SK-N-SH treated with all-trans-retinoic acid at 6 μM for 48 hours (cell line): ENCODE measurements at regions not wholly inside any gene's neighbourhood (a gene's known extent, or its start where the extent isn't known, plus 50 kb on each side); places are given as distances from the start of the nearest gene placed in this dataset.

Experiments
- ATAC-seq: fragments of 200-7000 bp; cut with Tn5 transposase; 3 replicates; pipeline ENCODE4 v1.9.1; 2020; ENCODE audit warnings: mild to moderate bottlenecking, moderate library complexity
- ARNTL ChIP-seq: fragments of 450-650 bp; formaldehyde crosslinking; IDR thresholded peaks from 2 replicates; pipeline ENCODE4 v1.5.0; 2020; ENCODE audit warnings: low read depth, mild to moderate bottlenecking, moderate library complexity, borderline replicate concordance
- BACH2 ChIP-seq: fragments of 250-450 bp; sonication (Bioruptor Pico); IDR thresholded peaks from 2 replicates; pipeline ENCODE4 v1.9.0; 2021; ENCODE audit warnings: mild to moderate bottlenecking, borderline replicate concordance
- CSDC2 ChIP-seq: fragments of 250-450 bp; sonication (Bioruptor Pico); IDR thresholded peaks from 2 replicates; pipeline ENCODE4 v1.5.0; 2020; ENCODE audit warnings: mild to moderate bottlenecking, moderate library complexity
- ESRRG ChIP-seq: fragments of 250-450 bp; sonication (Bioruptor Pico); IDR thresholded peaks from 2 replicates; pipeline ENCODE4 v1.6.1; 2021; ENCODE audit warnings: mild to moderate bottlenecking
- GLIS3 ChIP-seq: fragments of 250-450 bp; sonication (Bioruptor Pico); IDR thresholded peaks from 2 replicates; pipeline ENCODE4 v1.5.0; 2020; ENCODE audit warnings: mild to moderate bottlenecking, moderate library complexity
- ISL1 ChIP-seq: fragments of 250-450 bp; sonication (Bioruptor Pico); IDR thresholded peaks from 2 replicates; pipeline ENCODE4 v2.1.2; 2022; ENCODE audit warnings: mild to moderate bottlenecking, moderate library complexity
- OSR1 ChIP-seq: fragments of 250-450 bp; sonication (Bioruptor Pico); IDR thresholded peaks from 2 replicates; pipeline ENCODE4 v1.8.0; 2022; ENCODE audit warnings: moderate library complexity, mild to moderate bottlenecking, inconsistent platforms
- PATZ1 ChIP-seq: fragments of 250-450 bp; sonication (Bioruptor Pico); IDR thresholded peaks from 2 replicates; pipeline ENCODE4 v1.8.0; 2020; ENCODE audit warnings: mild to moderate bottlenecking, moderate library complexity, borderline replicate concordance
- PPARA ChIP-seq: fragments of 250-450 bp; sonication (Bioruptor Pico); IDR thresholded peaks from 2 replicates; pipeline ENCODE4 v1.5.0; 2020; ENCODE audit warnings: mild to moderate bottlenecking, borderline replicate concordance
- RARB ChIP-seq: fragments of 250-450 bp; sonication (Bioruptor Pico); IDR thresholded peaks from 2 replicates; pipeline ENCODE4 v1.8.0; 2021; ENCODE audit warnings: mild to moderate bottlenecking, moderate library complexity
- TCF4 ChIP-seq: fragments of 250-450 bp; sonication (Bioruptor Pico); IDR thresholded peaks from 2 replicates; pipeline ENCODE4 v1.8.0; 2021; ENCODE audit warnings: mild to moderate bottlenecking, moderate library complexity, borderline replicate concordance
- TOX ChIP-seq: fragments of 250-450 bp; sonication (Bioruptor Pico); IDR thresholded peaks from 2 replicates; pipeline ENCODE4 v1.8.0; 2021; ENCODE audit warnings: mild to moderate bottlenecking, moderate library complexity, borderline replicate concordance
- ZC3H10 ChIP-seq: fragments of 250-450 bp; sonication (Bioruptor Pico); IDR thresholded peaks from 2 replicates; pipeline ENCODE4 v1.5.1; 2021; ENCODE audit warnings: mild to moderate bottlenecking, moderate library complexity
- ZFP3 ChIP-seq: fragments of 250-450 bp; sonication (Bioruptor Pico); IDR thresholded peaks from 2 replicates; pipeline ENCODE4 v1.5.0; 2020; ENCODE audit warnings: mild to moderate bottlenecking, moderate library complexity
- ZFP30 ChIP-seq: fragments of 450-650 bp; formaldehyde crosslinking; IDR thresholded peaks from 2 replicates; pipeline ENCODE4 v1.5.0; 2022; ENCODE audit warnings: mild to moderate bottlenecking, moderate library complexity
- ZNF8 ChIP-seq: fragments of 450-650 bp; formaldehyde crosslinking; IDR thresholded peaks from 2 replicates; pipeline ENCODE4 v1.5.0; 2020; ENCODE audit warnings: mild to moderate bottlenecking, moderate library complexity
- TF ChIP-seq, protein P1 (sequence below): fragments of 250-450 bp; sonication (Bioruptor Pico); IDR thresholded peaks from 2 replicates; pipeline ENCODE4 v1.8.0; 2021; ENCODE audit warnings: low read depth, mild to moderate bottlenecking, moderate library complexity, borderline replicate concordance
- TF ChIP-seq, protein P2 (sequence below): fragments of 250-450 bp; sonication (Bioruptor Pico); IDR thresholded peaks from 2 replicates; pipeline ENCODE4 v1.5.0; 2020; ENCODE audit warnings: mild to moderate bottlenecking, moderate library complexity
- TF ChIP-seq, protein P3 (sequence below): fragments of 250-450 bp; sonication (Bioruptor Pico); IDR thresholded peaks from 2 replicates; pipeline ENCODE4 v1.5.1; 2021; ENCODE audit warnings: mild to moderate bottlenecking, moderate library complexity

DNA sequence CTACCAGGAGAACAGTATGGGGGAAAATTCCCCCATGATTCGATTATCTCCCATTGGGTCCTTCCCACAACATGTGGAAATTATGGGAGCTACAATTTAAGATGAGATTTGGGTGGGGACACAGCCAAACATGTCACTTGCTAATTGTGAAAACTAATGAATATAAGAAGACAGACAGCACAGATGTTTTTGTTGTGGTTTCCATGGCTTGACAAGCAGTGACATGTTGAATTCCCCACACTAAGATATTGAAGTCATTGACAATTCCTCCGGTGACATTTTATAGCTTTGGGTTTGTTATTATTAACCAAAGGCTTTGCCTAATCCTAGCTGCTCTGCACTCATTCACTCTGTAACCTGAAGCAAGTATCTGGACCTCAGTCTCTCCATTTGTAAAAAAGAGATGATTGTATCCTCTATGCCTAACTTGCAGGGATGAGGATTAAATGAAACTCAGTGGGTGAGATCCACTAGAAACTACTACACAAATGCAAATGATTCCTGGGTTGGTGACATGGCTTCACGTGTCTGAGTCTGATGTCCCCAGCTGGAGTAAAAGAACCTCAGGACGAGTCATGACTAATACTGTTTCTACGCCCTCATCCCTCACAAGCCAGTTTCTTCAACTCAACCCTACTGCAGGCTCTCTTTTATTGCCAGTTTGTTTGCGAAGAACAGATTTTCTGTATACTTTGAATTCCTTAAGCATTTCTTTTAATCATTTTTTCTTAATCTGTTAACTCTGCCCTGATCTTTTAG is 71.6 kb downstream of the ASCL1 start:
- ATAC-seq: no peak
- TF ChIP-seq OSR1 (CRISPR knock-in tag) (no peak), ZNF8 (CRISPR knock-in tag) (no peak), PPARA (CRISPR knock-in tag) (no peak), ESRRG (CRISPR knock-in tag) (no peak), GLIS3 (CRISPR knock-in tag) (no peak), RARB (CRISPR knock-in tag) (no peak), TOX (CRISPR knock-in tag) (no peak)
- TF ChIP-seq, all 23 proteins: peak for 0

- TF ChIP-seq, protein P1, sequence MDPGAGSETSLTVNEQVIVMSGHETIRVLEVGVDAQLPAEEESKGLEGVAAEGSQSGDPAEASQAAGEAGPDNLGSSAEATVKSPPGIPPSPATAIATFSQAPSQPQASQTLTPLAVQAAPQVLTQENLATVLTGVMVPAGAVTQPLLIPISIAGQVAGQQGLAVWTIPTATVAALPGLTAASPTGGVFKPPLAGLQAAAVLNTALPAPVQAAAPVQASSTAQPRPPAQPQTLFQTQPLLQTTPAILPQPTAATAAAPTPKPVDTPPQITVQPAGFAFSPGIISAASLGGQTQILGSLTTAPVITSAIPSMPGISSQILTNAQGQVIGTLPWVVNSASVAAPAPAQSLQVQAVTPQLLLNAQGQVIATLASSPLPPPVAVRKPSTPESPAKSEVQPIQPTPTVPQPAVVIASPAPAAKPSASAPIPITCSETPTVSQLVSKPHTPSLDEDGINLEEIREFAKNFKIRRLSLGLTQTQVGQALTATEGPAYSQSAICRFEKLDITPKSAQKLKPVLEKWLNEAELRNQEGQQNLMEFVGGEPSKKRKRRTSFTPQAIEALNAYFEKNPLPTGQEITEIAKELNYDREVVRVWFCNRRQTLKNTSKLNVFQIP (CRISPR knock-in tag): no peak
- ATAC-seq: no peak
These were observed 79.2 kb downstream of the ASCL1 start for GRCh38 chr12:103036581-103037214.

DNA sequence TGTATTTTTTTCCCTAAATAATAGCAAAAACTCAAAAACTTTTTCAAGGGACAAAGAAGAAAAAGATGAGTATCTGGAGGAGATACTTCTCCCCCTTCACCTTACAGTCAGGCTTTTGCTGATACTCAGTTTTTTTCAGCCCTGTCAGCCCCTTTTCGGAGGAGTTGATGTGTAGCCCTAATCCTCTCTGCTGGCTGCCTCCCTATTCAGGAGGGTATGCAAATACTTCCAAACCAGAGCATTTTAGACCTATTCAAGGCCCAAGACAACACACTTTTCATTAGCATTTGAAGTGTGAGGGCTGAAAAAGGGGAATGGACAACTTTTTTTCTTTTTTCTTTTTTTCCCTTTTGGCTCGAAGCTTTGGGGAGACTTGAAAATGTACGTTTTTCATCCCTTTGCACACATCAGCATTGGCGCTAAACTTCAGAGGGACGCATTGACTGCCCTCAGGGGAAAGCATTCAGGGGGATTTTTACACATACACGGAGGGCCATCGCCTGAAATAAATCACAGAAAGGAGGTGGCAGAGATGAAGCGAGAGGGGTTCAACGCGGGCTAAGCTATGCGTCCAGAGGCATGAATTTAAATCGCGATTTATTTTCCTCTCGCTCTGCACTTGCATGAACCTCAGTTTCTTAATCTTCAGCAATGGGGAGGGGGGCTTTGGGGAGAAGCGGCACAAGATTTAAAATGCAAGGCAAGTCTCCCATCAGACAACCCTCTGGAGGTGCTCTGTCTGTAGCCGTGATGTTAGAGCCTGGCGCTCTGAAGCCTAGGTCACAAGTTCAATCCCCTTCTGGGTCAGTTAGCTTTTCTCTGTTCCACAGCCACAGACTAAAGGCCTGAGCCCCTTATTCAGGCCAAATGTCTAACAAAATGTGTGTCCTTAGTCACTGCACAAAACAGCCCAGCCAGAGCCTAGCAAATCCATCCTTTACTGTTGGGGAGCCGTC is 86.3 kb downstream of the ASCL1 start:
- no peak for TF ChIP-seq PPARA (CRISPR knock-in tag)
- TF ChIP-seq PATZ1 (CRISPR knock-in tag): no peak
- TF ChIP-seq ISL1 (CRISPR knock-in tag): no peak
- TF ChIP-seq ARNTL: no peak
- no peak for TF ChIP-seq ZFP30 (CRISPR knock-in tag)
- TF ChIP-seq CSDC2: no peak
- ATAC-seq: no peak

DNA sequence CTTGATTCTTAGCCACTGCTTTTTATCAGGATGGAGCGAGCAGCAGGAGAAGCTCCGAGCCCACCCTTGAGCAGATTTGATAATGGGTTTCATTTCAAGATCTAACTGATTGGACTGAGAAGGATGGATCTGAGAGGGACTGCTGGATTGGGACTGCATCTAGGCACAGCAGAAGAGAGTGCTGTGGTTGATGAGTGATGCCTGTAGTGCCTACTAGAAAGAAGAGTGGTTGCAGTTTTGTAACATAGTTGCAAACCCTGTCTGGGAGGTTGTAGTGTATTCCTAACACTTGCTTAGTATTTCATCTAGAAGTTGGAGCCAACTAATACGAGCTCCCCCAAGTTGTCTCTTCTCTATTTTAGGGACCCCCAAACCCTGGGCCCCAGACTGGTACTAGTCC is 88.7 kb downstream of the ASCL1 start:
- TF ChIP-seq GLIS3 (CRISPR knock-in tag): no peak
- no peak for TF ChIP-seq ZFP3 (CRISPR knock-in tag)
- TF ChIP-seq, protein P2, sequence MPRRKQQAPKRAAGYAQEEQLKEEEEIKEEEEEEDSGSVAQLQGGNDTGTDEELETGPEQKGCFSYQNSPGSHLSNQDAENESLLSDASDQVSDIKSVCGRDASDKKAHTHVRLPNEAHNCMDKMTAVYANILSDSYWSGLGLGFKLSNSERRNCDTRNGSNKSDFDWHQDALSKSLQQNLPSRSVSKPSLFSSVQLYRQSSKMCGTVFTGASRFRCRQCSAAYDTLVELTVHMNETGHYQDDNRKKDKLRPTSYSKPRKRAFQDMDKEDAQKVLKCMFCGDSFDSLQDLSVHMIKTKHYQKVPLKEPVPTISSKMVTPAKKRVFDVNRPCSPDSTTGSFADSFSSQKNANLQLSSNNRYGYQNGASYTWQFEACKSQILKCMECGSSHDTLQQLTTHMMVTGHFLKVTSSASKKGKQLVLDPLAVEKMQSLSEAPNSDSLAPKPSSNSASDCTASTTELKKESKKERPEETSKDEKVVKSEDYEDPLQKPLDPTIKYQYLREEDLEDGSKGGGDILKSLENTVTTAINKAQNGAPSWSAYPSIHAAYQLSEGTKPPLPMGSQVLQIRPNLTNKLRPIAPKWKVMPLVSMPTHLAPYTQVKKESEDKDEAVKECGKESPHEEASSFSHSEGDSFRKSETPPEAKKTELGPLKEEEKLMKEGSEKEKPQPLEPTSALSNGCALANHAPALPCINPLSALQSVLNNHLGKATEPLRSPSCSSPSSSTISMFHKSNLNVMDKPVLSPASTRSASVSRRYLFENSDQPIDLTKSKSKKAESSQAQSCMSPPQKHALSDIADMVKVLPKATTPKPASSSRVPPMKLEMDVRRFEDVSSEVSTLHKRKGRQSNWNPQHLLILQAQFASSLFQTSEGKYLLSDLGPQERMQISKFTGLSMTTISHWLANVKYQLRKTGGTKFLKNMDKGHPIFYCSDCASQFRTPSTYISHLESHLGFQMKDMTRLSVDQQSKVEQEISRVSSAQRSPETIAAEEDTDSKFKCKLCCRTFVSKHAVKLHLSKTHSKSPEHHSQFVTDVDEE (CRISPR knock-in tag): no peak
- TF ChIP-seq CSDC2: no peak
- no peak for TF ChIP-seq ZC3H10 (CRISPR knock-in tag)
- no peak for TF ChIP-seq ZFP30 (CRISPR knock-in tag)
- TF ChIP-seq RARB (CRISPR knock-in tag): no peak
- no peak for TF ChIP-seq OSR1 (CRISPR knock-in tag)
- TF ChIP-seq ARNTL: no peak
- no peak for TF ChIP-seq BACH2 (CRISPR knock-in tag)
- no peak for ATAC-seq

- no peak; the same call in 2 of the 3 replicates for ATAC-seq
- TF ChIP-seq RARB (CRISPR knock-in tag) (no peak), TOX (CRISPR knock-in tag) (no peak), TCF4 (CRISPR knock-in tag) (peak; percentile 97), GLIS3 (CRISPR knock-in tag) (0 out of 2 replicates have a peak, but pooled peaks have one; percentile 9)
- TF ChIP-seq, protein P2 (CRISPR knock-in tag): peak; percentile 93
- TF ChIP-seq, protein P3, sequence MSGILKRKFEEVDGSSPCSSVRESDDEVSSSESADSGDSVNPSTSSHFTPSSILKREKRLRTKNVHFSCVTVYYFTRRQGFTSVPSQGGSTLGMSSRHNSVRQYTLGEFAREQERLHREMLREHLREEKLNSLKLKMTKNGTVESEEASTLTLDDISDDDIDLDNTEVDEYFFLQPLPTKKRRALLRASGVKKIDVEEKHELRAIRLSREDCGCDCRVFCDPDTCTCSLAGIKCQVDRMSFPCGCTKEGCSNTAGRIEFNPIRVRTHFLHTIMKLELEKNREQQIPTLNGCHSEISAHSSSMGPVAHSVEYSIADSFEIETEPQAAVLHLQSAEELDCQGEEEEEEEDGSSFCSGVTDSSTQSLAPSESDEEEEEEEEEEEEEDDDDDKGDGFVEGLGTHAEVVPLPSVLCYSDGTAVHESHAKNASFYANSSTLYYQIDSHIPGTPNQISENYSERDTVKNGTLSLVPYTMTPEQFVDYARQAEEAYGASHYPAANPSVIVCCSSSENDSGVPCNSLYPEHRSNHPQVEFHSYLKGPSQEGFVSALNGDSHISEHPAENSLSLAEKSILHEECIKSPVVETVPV (CRISPR knock-in tag): peak; percentile 63; the same call in 1 of the 2 replicates
These were observed 92.8 kb downstream of the ASCL1 start for GRCh38 chr12:103050273-103050672.
